GM12878 (cell line): ENCODE measurements at regions not wholly inside any gene's neighbourhood (a gene's known extent, or its start where the extent isn't known, plus 50 kb on each side); places are given as distances from the start of the nearest gene placed in this dataset.

Source experiments
- ATAC-seq: fragments of 200-7000 bp; cut with Tn5 transposase; 3 replicates; pipeline ENCODE4 v1.9.1; 2020; ENCODE audit warnings: mild to moderate bottlenecking, moderate library complexity
- BruUV-seq: library from RNA; stranded (reverse); fragments of 400-500 nt; replicated peaks from 2 replicates; lab custom pipeline; 2021; lab: Mats Ljungman, UMichigan
- CTCF ChIA-PET: fragments of 300-600 bp; sonication (Branson Sonifier 250); formaldehyde crosslinking; extraction: SDS; loops from one replicate; lab custom pipeline; 2021; ENCODE audit warnings: inconsistent platforms; lab: Yijun Ruan, JAX
- POLR2A ChIA-PET: fragments of 350-600 bp; formaldehyde crosslinking; extraction: SDS; loops from one replicate; lab custom pipeline; 2021; ENCODE audit warnings: inconsistent platforms; lab: Charles Lee
- RAD21 ChIA-PET: fragments of 300-600 bp; sonication (Branson Sonifier 250); formaldehyde crosslinking; loops from one replicate; lab custom pipeline; 2023; ENCODE audit warnings: antibody characterized with exemption; ENCODE audit not compliant: unreplicated experiment; lab: Charles Lee
- SMC1A ChIA-PET: fragments of 300-600 bp; sonication (Branson Sonifier 250); formaldehyde crosslinking; loops from one replicate; lab custom pipeline; 2023; ENCODE audit not compliant: unreplicated experiment, uncharacterized antibody; lab: Charles Lee
- DNase-seq: peaks from one replicate; pipeline ENCODE4 v3.0.0-alpha.2; 2011; ENCODE audit warnings: low read depth, low spot score
- FAIRE-seq: peaks from 3 replicates; lab custom pipeline; 2011; peaks lifted over from hg19 to GRCh38; lab: Jason Lieb, UNC
- H2AFZ ChIP-seq: 2 replicates; pipeline ENCODE4 v1.6.0; 2011; ENCODE audit warnings: low read depth, low read length, control low read depth; ENCODE audit not compliant: control insufficient read depth
- H3K27ac ChIP-seq: 2 replicates; pipeline ENCODE4 v1.5.1; 2011; ENCODE audit warnings: control low read depth; ENCODE audit not compliant: control insufficient read depth, insufficient read depth
- H3K27me3 ChIP-seq, 2 experiments: replicated peaks in 1 of 2; 2 replicates each; pipeline versions ENCODE4 v1.6.0 to v1.6.1; 2011; ENCODE audit warnings: low read length in 1 of 2; ENCODE audit not compliant: control insufficient read depth in 2 of 2, insufficient read depth in 2 of 2
- H3K36me3 ChIP-seq, 2 experiments: 2 replicates each; pipeline ENCODE4 v1.5.1; 2011; ENCODE audit warnings: low read length in 1 of 2; ENCODE audit not compliant: control insufficient read depth in 2 of 2, insufficient read depth in 2 of 2
- H3K4me1 ChIP-seq: 2 replicates; pipeline ENCODE4 v1.6.1; 2011; ENCODE audit warnings: mild to moderate bottlenecking, low read length, moderate library complexity, mixed read lengths; ENCODE audit not compliant: control insufficient read depth, insufficient read depth
- H3K4me2 ChIP-seq: 2 replicates; pipeline ENCODE4 v1.6.0; 2011; ENCODE audit warnings: control low read depth; ENCODE audit not compliant: control insufficient read depth, insufficient read depth
- H3K4me3 ChIP-seq: fragments of 200-600 bp; sonication (generic); 2 replicates; pipeline ENCODE4 v1.5.1; 2016
- H3K79me2 ChIP-seq: 2 replicates; pipeline ENCODE4 v1.6.0; 2011; ENCODE audit warnings: low read length; ENCODE audit not compliant: control insufficient read depth, insufficient read depth
- H3K9ac ChIP-seq: 2 replicates; pipeline ENCODE4 v1.8.0; 2011; ENCODE audit warnings: low read length, control low read depth, mixed read lengths; ENCODE audit not compliant: control insufficient read depth, insufficient read depth
- H3K9me3 ChIP-seq: replicated peaks from 3 replicates; pipeline ENCODE4 v1.5.1; 2011; ENCODE audit warnings: mild to moderate bottlenecking, low read length; ENCODE audit not compliant: control insufficient read depth, insufficient read depth
- H4K20me1 ChIP-seq: 2 replicates; pipeline ENCODE4 v1.6.0; 2011; ENCODE audit not compliant: control insufficient read depth, insufficient read depth
- BCL3 ChIP-seq: IDR thresholded peaks from 2 replicates; pipeline ENCODE4 v1.6.1; 2011; ENCODE audit warnings: borderline replicate concordance, low read depth, mild to moderate bottlenecking, moderate library complexity, low read length; ENCODE audit not compliant: insufficient read depth, poor library complexity, severe bottlenecking
- BCLAF1 ChIP-seq: fragments of 450-650 bp; IDR thresholded peaks from 2 replicates; pipeline ENCODE4 v1.6.1; 2017; ENCODE audit warnings: antibody characterized with exemption, mild to moderate bottlenecking, moderate library complexity
- CEBPZ ChIP-seq: fragments of 150-350 bp; IDR thresholded peaks from 2 replicates; pipeline ENCODE4 v1.6.1; 2016; ENCODE audit warnings: low read depth, low read length
- ETV6 ChIP-seq, 2 experiments: fragments of 450-650 bp in 1 of 2; IDR thresholded peaks in 1 of 2; conservative IDR thresholded peaks in 1 of 2; 2 replicates each; pipeline ENCODE4 v1.6.1; 2014; ENCODE audit warnings: antibody characterized with exemption in 1 of 2, borderline replicate concordance in 1 of 2, low read depth in 1 of 2, mild to moderate bottlenecking in 1 of 2, moderate library complexity in 1 of 2
- IKZF2 ChIP-seq, 2 experiments: fragments of 450-650 bp; IDR thresholded peaks; 2 replicates each; pipeline ENCODE4 v1.6.1; 2017; ENCODE audit warnings: mild to moderate bottlenecking in 2 of 2, moderate library complexity in 2 of 2
- MEF2B ChIP-seq: fragments of 450-650 bp; IDR thresholded peaks from 2 replicates; pipeline ENCODE4 v1.6.1; 2018; ENCODE audit warnings: mild to moderate bottlenecking, moderate library complexity; ENCODE audit not compliant: partially characterized antibody, poor library complexity, severe bottlenecking
- MLLT1 ChIP-seq: fragments of 450-650 bp; IDR thresholded peaks from 2 replicates; pipeline ENCODE4 v1.6.1; 2016; ENCODE audit warnings: mild to moderate bottlenecking
- MXI1 ChIP-seq: fragments of 150-350 bp; IDR thresholded peaks from 2 replicates; pipeline ENCODE4 v1.6.1; 2011; ENCODE audit warnings: low read depth, mild to moderate bottlenecking, inconsistent platforms, low read length, improper control_type of control experiment
- PML ChIP-seq: IDR thresholded peaks from 2 replicates; pipeline ENCODE4 v1.6.1; 2012; ENCODE audit warnings: low read length, inconsistent platforms
- SUPT20H ChIP-seq: IDR thresholded peaks from 2 replicates; pipeline ENCODE4 v1.6.1; 2011; ENCODE audit warnings: low read depth, mild to moderate bottlenecking, low read length, moderate library complexity, borderline replicate concordance; ENCODE audit not compliant: control insufficient read depth
- TCF7 ChIP-seq: IDR thresholded peaks from 2 replicates; pipeline ENCODE4 v1.6.1; 2014; ENCODE audit warnings: antibody characterized with exemption, borderline replicate concordance
- WRNIP1 ChIP-seq: IDR thresholded peaks from 2 replicates; pipeline ENCODE4 v1.6.1; 2011; ENCODE audit warnings: low read depth, low read length, improper control_type of control experiment, borderline replicate concordance
- YBX1 ChIP-seq: fragments of 450-650 bp; IDR thresholded peaks from 2 replicates; pipeline ENCODE4 v1.6.1; 2016; ENCODE audit warnings: antibody characterized with exemption
- ZZZ3 ChIP-seq: IDR thresholded peaks from 2 replicates; pipeline ENCODE4 v1.6.1; 2011; ENCODE audit warnings: low read depth; ENCODE audit not compliant: control insufficient read depth, insufficient read length
- WGBS: methylation state at CpG from one replicate; pipeline ENCODE4 v1.1.6; 2016; ENCODE audit warnings: low lambda C conversion rate; ENCODE audit not compliant: insufficient replicate concordance, insufficient coverage; ENCODE audit errors: missing lambda C conversion rate; 5-methylcytosine and 5-hydroxymethylcytosine counted together
- in situ Hi-C: fragments of 300-500 bp; cut with MboI; formaldehyde crosslinking; loops from 9 replicates; pipeline ENCODE4 v1.14.3; 2018; ENCODE audit warnings: mixed read lengths
- intact Hi-C: fragments of 100-400 bp; cut with micrococcal nuclease; formaldehyde crosslinking; loops from one replicate; pipeline ENCODE4 v1.14.2; 2022; ENCODE audit not compliant: unreplicated experiment

GRCh38 chr5:123735384-123735783 lies 223.4 kb downstream of the CSNK1G3 start (continued):
- TF ChIP-seq CEBPZ (no peak), ZZZ3 (no peak), ETV6 (conservative IDR thresholded peaks at IDR 0.05 in 1 of 2, IDR thresholded peaks at IDR 0.05 in 1 of 2; ENCODE audit: borderline replicate concordance in 1 of 2, low read depth in 1 of 2) (no peak), BCL3 (no peak)
- TF ChIP-seq, all 136 proteins: peak for 0

GRCh38 chr5:123732257-123732656 lies 220.3 kb downstream of the CSNK1G3 start:
- Histone ChIP-seq H3K9me3 (no peaks in the 10 kb centered on the region; the same call in 2 of the 3 replicates), H2AFZ (no peak overlapping the region), H3K79me2 (no peaks in the 10 kb centered on the region), H4K20me1 (no peaks in the 10 kb centered on the region), H3K4me3 (no peak overlapping the region), H3K27me3 (no peaks in the 10 kb centered on the region), H3K9ac (no peak overlapping the region), H3K27ac (no peak overlapping the region), H3K36me3 (no peaks in the 10 kb centered on the region), H3K4me1 (no peaks in the 10 kb centered on the region), H3K4me2 (no peak overlapping the region)
- in situ Hi-C loops: no loop called here
- DNase-seq: no peak
- no peak for ATAC-seq
- ChIA-PET RAD21 (no interaction called here), CTCF (no interaction called here), SMC1A (no interaction called here), POLR2A (no interaction called here)
- intact Hi-C loops: no loop called here
- no TSS peak for BruUV-seq
- no peak for FAIRE-seq
- WGBS: 0% methylated on average over 1 of the region's 1 CpG
- no peak for TF ChIP-seq TCF7
- no peak for TF ChIP-seq SUPT20H
- no peak for TF ChIP-seq MXI1
- TF ChIP-seq IKZF2 (IDR thresholded peaks at IDR 0.05): no peak
- no peak for TF ChIP-seq PML
- TF ChIP-seq MEF2B: no peak
- no peak for TF ChIP-seq YBX1
- TF ChIP-seq WRNIP1: no peak
- TF ChIP-seq BCLAF1: no peak
- TF ChIP-seq MLLT1: no peak
